Gastroesophageal sphincter (tissue), 3 donors: ENCODE measurements at regions not wholly inside any gene's neighbourhood (a gene's known extent, or its start where the extent isn't known, plus 50 kb on each side); places are given as distances from the start of the nearest gene placed in this dataset.

Experiments used
- POLR2A ChIP-seq, 2 donors: fragments of 450-650 bp; IDR thresholded peaks; one replicate each; pipeline ENCODE4 v1.6.1; 2017; ENCODE audit warnings: antibody characterized with exemption in 2 of 2, mild to moderate bottlenecking in 2 of 2, moderate library complexity in 1 of 2
- POLR2AphosphoS5 ChIP-seq: sonication (generic); formaldehyde crosslinking; IDR thresholded peaks from one replicate; pipeline ENCODE4 v1.6.1; 2017; ENCODE audit warnings: antibody characterized with exemption
- TF ChIP-seq, protein P1 (sequence below), 4 experiments: fragments of 200-600 bp in 2 of 4; fragments of 450-650 bp in 2 of 4; sonication (generic) in 1 of 4; IDR thresholded peaks; one replicate each; pipeline ENCODE4 v1.5.1; 2017 to 2019; ENCODE audit warnings: antibody characterized with exemption in 4 of 4, mild to moderate bottlenecking in 2 of 4, moderate library complexity in 2 of 4

DNA sequence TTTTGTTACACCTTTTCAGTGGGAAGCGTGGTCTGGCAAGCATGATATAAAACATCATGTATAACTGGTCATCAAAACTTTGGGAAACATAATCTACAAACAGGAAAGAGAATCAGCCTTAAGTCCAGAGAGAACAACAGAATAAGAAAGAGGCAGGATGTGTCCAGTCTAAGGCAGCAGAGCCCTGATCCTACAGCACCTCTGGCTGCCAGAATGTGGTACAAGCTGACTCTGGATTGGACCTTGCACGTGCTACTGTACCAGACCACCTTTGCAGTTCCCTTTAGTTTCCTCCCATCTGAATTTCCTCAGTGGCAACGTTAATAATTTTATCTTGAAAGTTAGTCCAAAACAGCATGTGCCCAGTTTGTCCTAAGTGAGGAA lies 824.6 kb upstream of the IGFBP3 start:
- TF ChIP-seq, protein P1, sequence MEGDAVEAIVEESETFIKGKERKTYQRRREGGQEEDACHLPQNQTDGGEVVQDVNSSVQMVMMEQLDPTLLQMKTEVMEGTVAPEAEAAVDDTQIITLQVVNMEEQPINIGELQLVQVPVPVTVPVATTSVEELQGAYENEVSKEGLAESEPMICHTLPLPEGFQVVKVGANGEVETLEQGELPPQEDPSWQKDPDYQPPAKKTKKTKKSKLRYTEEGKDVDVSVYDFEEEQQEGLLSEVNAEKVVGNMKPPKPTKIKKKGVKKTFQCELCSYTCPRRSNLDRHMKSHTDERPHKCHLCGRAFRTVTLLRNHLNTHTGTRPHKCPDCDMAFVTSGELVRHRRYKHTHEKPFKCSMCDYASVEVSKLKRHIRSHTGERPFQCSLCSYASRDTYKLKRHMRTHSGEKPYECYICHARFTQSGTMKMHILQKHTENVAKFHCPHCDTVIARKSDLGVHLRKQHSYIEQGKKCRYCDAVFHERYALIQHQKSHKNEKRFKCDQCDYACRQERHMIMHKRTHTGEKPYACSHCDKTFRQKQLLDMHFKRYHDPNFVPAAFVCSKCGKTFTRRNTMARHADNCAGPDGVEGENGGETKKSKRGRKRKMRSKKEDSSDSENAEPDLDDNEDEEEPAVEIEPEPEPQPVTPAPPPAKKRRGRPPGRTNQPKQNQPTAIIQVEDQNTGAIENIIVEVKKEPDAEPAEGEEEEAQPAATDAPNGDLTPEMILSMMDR (IDR thresholded peaks at IDR 0.05) = peak in 1 of 4 experiments; percentile 40
- TF ChIP-seq POLR2AphosphoS5 = no peak
- TF ChIP-seq POLR2A (IDR thresholded peaks at IDR 0.05) = no peak
